ENCODE measurements at regions not wholly inside any gene's neighbourhood (a gene's known extent, or its start where the extent isn't known, plus 50 kb on each side); places are given as distances from the start of the nearest gene placed in this dataset.
"Not testable (repeated sequence)": the region's sequence is repeated elsewhere in the genome, so short reads cannot be mapped to it uniquely, and the experiment has no call there.

DNA sequence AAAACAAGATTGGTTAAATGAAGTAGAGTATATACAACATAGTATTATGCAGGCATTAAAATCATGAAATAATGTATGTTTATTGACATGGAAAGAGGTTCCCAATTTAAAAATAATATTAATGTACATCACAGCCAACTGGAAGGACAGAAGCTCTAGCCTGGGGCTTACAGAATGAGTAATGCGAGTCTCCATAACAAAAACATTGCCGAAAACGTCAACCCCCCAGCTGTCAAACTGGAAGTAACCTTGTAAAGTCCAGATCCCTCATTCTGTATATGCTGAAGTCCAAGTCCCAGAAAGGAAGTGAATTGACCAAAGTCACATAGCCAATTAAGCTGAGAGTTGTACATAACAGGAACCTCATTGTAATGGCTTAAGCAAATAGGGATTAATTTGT lies 128.7 kb upstream of the ECI2 start:
- Histone ChIP-seq H3K36me3 (ENCODE audit: control insufficient read depth, insufficient read depth, low read length) (no peaks in the 10 kb centered on the region), H3K4me1 (ENCODE audit: control insufficient read depth, insufficient read depth, low read length) (no peaks in the 10 kb centered on the region), H3K27me3 (ENCODE audit: control insufficient read depth, insufficient read depth, low read length) (no peaks in the 10 kb centered on the region), H3K27ac (ENCODE audit: low read depth, low read length) (no peak overlapping the region), H3K4me3 (ENCODE audit: low read depth, low read length) (no peak overlapping the region), H3K9me3 (ENCODE audit: control insufficient read depth, insufficient read depth, low read depth, low read length) (no peaks in the 10 kb centered on the region), H3K9ac (ENCODE audit: low read length) (no peak overlapping the region)

DNA sequence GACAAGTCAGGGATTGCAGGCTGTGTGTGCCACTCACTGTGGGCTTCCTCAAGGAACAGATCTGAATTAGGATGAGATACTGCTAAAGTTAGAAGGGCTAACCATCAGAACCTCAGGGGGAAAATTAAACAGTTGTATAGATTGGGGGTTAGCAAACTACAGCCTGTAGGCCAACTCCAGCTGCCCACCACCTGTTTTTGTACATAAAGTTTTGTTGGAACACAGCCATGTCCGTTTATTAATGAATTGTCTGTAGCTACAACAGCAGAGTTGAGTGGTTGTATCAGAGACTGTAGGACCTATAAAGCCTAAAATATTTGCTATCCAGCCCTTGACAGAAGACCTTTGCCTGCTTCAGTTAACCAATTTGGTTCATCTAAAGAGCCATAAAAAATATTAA lies 127.2 kb upstream of the ECI2 start:
- Histone ChIP-seq H3K36me3 (ENCODE audit: control insufficient read depth, insufficient read depth, low read length) (no peaks in the 10 kb centered on the region), H3K9me3 (ENCODE audit: control insufficient read depth, insufficient read depth, low read depth, low read length) (no peaks in the 10 kb centered on the region), H3K4me1 (ENCODE audit: control insufficient read depth, insufficient read depth, low read length) (no peaks in the 10 kb centered on the region), H3K4me3 (ENCODE audit: low read depth, low read length) (no peak overlapping the region), H3K27me3 (ENCODE audit: control insufficient read depth, insufficient read depth, low read length) (no peaks in the 10 kb centered on the region), H3K27ac (ENCODE audit: low read depth, low read length) (no peak overlapping the region), H3K9ac (ENCODE audit: low read length) (no peak overlapping the region)

DNA sequence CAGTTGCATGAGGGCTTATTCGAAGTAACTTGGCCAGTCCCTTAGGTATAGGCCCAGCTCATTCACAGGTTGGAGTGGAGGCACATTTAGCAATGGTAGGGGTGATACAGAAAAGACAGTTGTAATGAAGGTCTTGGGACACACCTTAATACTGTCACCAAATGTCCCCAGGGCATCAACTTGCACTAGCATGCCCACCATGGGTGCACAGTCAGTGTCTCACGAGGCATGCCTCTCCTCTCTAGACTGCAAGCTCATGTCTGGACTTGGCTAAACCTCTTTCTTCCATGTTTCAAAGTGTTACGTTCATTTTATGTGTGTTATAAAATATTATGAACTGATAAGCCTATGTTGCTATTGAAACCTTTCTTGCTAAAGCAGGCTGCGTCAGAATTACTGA lies 124.0 kb upstream of the ECI2 start:
- Histone ChIP-seq H3K9ac (ENCODE audit: low read length) (no peak overlapping the region), H3K4me3 (ENCODE audit: low read depth, low read length) (no peak overlapping the region), H3K4me1 (ENCODE audit: control insufficient read depth, insufficient read depth, low read length) (no peaks in the 10 kb centered on the region), H3K9me3 (ENCODE audit: control insufficient read depth, insufficient read depth, low read depth, low read length) (no peaks in the 10 kb centered on the region), H3K27me3 (ENCODE audit: control insufficient read depth, insufficient read depth, low read length) (no peaks in the 10 kb centered on the region), H3K27ac (ENCODE audit: low read depth, low read length) (no peak overlapping the region), H3K36me3 (ENCODE audit: control insufficient read depth, insufficient read depth, low read length) (no peaks in the 10 kb centered on the region)

DNA sequence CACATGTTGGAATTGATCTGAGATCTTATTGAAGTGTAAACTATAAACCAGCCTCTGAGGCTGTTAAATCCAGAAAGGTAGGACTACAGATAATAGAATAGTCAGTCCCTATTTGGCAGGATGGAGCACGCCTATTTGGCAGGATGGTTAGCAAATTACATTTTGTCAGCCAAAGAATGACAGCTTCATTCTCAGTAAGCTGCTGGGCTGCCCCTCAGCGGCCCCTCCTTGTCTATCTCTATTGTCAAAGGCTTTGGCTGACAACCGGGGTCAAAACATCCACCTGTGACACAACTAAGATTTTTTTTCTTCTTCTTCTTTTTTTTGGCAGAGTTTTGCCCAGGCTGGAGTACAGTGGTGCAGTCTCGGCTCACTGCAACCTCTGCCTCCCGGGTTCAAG lies 123.4 kb upstream of the ECI2 start:
- no peaks in the 10 kb centered on the region for H3K27me3 ChIP-seq (ENCODE audit: control insufficient read depth, insufficient read depth, low read length)

DNA sequence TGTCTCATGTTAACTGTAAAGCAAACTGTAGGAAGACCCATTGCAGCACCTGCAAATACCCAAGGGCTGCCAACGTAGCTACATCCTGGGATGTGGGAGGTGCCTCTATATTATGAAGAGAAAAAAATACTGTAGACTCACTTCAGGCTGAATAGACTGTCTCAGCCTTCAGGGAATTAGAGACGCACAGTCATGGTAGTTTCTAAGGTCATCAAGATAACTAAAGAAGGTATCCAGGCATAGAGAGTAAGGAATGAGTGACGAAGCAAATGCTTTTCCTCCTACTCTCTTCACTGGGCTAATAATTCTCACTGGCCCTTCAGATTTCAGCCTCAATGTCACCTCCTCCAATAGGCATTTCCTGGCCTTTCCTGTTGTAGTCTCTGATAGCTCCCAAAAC lies 121.6 kb upstream of the ECI2 start:
- no peak overlapping the region for H3K4me3 ChIP-seq (ENCODE audit: low read depth, low read length)
- H3K9ac ChIP-seq (ENCODE audit: low read length), result no peak overlapping the region
- no peak overlapping the region for H3K27ac ChIP-seq (ENCODE audit: low read depth, low read length)
- H3K4me1 ChIP-seq (ENCODE audit: control insufficient read depth, insufficient read depth, low read length), result no peaks in the 10 kb centered on the region
- no peaks in the 10 kb centered on the region for H3K27me3 ChIP-seq (ENCODE audit: control insufficient read depth, insufficient read depth, low read length)
- no peaks in the 10 kb centered on the region for H3K36me3 ChIP-seq (ENCODE audit: control insufficient read depth, insufficient read depth, low read length)
- no peaks in the 10 kb centered on the region for H3K9me3 ChIP-seq (ENCODE audit: control insufficient read depth, insufficient read depth, low read depth, low read length)

More for the DNA sequence above, 123.4 kb upstream of the ECI2 start:
- Histone ChIP-seq H3K4me1 (ENCODE audit: control insufficient read depth, insufficient read depth, low read length) (no peaks in the 10 kb centered on the region), H3K4me3 (ENCODE audit: low read depth, low read length) (no peak overlapping the region), H3K27ac (ENCODE audit: low read depth, low read length) (no peak overlapping the region), H3K36me3 (ENCODE audit: control insufficient read depth, insufficient read depth, low read length) (no peaks in the 10 kb centered on the region), H3K9me3 (ENCODE audit: control insufficient read depth, insufficient read depth, low read depth, low read length) (no peaks in the 10 kb centered on the region), H3K9ac (ENCODE audit: low read length) (no peak overlapping the region)

DNA sequence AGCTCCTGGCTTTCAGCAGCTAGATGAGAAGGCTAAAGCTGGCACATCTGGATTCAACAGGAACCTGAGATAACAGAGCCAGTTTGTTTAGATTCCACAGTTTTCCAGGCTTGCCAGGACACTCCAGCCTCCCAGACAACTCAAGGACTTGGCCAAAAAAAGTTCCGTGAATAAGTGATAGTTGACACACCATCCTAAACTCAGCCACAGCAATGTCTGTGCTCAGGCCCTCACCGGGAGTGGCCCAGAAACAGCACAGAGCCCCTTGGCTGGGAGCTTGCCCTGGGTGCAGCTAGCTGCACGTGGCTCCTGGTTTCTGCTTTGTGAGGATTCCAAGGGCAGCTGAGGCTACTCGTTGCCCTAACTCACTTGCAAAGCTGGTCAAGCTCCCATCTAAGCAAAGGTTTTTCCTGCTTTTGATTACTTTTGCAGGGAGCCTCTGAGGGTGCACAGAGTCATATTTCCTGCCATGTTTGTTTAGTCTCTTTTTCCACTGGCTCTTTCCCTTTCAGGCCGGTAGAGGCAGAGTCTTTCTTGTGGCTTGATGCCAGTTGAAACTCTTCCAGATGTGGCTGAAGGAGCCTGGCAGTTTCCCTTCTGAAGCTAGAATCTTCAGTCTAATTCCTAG lies 118.3 kb upstream of the ECI2 start:
- no peaks in the 10 kb centered on the region for H3K4me1 ChIP-seq (ENCODE audit: control insufficient read depth, insufficient read depth, low read length)
- no peaks in the 10 kb centered on the region for H3K9me3 ChIP-seq (ENCODE audit: control insufficient read depth, insufficient read depth, low read depth, low read length)
- H3K9ac ChIP-seq (ENCODE audit: low read length), result no peak overlapping the region

DNA sequence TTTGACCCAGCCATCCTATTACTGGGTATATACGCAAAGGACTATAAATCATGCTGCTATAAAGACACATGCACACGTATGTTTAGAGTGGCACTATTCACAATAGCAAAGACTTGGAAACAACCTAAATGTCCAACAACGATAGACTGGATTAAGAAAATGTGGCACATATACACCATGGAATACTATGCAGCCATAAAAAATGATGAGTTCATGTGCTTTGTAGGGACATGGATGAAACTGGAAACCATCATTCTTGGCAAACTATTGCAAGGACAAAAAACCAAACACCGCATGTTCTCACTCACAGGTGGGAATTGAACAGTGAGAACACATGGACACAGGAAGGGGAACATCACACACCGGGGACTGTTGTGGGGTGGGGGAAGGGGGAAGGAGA lies 117.1 kb upstream of the ECI2 start:
- not testable (repeated sequence) for H3K36me3 ChIP-seq (ENCODE audit: control insufficient read depth, insufficient read depth, low read length); H3K27ac ChIP-seq (ENCODE audit: low read depth, low read length); H3K27me3 ChIP-seq (ENCODE audit: control insufficient read depth, insufficient read depth, low read length); H3K9ac ChIP-seq (ENCODE audit: low read length); H3K9me3 ChIP-seq (ENCODE audit: control insufficient read depth, insufficient read depth, low read depth, low read length); H3K4me1 ChIP-seq (ENCODE audit: control insufficient read depth, insufficient read depth, low read length); H3K4me3 ChIP-seq (ENCODE audit: low read depth, low read length)

More for the DNA sequence above, 118.3 kb upstream of the ECI2 start:
- Histone ChIP-seq H3K27ac (ENCODE audit: low read depth, low read length) (no peak overlapping the region), H3K27me3 (ENCODE audit: control insufficient read depth, insufficient read depth, low read length) (no peaks in the 10 kb centered on the region), H3K4me3 (ENCODE audit: low read depth, low read length) (no peak overlapping the region), H3K36me3 (ENCODE audit: control insufficient read depth, insufficient read depth, low read length) (no peaks in the 10 kb centered on the region)

DNA sequence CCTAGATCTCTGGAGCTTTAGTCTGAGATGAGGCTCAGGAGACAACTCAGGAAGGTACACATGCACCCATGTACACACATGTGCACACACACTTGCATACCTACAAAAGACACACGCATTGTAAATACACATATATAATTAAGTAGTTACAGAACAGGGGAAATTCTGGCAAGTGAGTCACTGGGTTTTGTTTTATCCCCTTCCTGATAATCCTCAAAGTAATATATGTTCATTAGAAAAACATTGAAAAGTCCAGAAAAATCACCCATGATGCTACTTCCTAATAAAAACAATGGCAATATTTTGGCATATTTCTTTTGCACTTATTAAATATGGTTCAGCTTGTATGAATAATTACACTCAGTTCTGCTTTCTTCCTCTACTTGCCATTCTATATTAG lies 115.3 kb upstream of the ECI2 start:
- no peak overlapping the region for H3K9ac ChIP-seq (ENCODE audit: low read length)
- no peaks in the 10 kb centered on the region for H3K27me3 ChIP-seq (ENCODE audit: control insufficient read depth, insufficient read depth, low read length)
- H3K4me1 ChIP-seq (ENCODE audit: control insufficient read depth, insufficient read depth, low read length), result no peaks in the 10 kb centered on the region
- no peaks in the 10 kb centered on the region for H3K9me3 ChIP-seq (ENCODE audit: control insufficient read depth, insufficient read depth, low read depth, low read length)
- H3K4me3 ChIP-seq (ENCODE audit: low read depth, low read length), result no peak overlapping the region
- no peaks in the 10 kb centered on the region for H3K36me3 ChIP-seq (ENCODE audit: control insufficient read depth, insufficient read depth, low read length)
- no peak overlapping the region for H3K27ac ChIP-seq (ENCODE audit: low read depth, low read length)

DNA sequence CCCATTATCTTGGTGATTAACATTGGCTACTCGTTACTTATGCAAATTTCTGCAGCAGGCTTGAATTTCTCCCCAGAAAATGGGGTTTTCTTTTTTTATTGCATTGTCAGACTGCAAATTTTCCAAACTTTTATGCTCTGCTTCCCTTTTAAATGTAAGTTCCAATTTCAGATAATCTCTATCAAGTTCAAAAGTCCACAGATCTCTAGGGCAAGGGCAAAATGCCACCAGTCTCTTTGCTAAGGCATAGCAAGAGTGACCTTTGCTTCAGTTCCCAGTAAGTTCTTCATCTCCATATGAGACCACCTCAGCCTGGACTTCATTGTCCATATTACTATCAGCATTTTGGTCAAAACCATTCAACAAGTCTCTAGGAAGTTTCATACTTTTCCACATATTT lies 108.5 kb upstream of the ECI2 start:
- not testable (repeated sequence) for H3K27ac ChIP-seq (ENCODE audit: low read depth, low read length); H3K27me3 ChIP-seq (ENCODE audit: control insufficient read depth, insufficient read depth, low read length); H3K4me1 ChIP-seq (ENCODE audit: control insufficient read depth, insufficient read depth, low read length); H3K4me3 ChIP-seq (ENCODE audit: low read depth, low read length); H3K36me3 ChIP-seq (ENCODE audit: control insufficient read depth, insufficient read depth, low read length); H3K9ac ChIP-seq (ENCODE audit: low read length)
- H3K9me3 ChIP-seq (ENCODE audit: control insufficient read depth, insufficient read depth, low read depth, low read length), result peaks cover 14% of the 10 kb centered on the region

DNA sequence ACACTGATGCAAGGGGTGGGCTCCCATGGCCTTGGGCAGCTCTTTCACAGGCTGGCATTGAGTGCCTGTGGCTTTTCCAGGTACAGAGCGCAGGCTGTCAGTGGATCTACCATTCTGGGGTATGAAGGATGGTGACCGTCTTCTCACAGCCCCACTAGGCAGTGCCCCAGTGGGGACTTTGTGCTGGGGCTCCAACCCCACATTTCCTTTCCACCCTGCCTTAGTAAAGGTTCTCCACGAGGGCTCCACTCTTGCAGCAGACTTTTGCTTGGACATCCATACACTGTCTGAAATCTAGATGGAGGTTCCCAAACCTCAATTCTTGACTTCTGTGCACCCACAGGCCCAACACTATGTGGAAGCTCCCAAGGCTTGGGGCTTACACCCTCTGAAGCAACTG lies 107.9 kb upstream of the ECI2 start:
- Histone ChIP-seq H3K36me3 (ENCODE audit: control insufficient read depth, insufficient read depth, low read length) (no peaks in the 10 kb centered on the region), H3K27ac (ENCODE audit: low read depth, low read length) (no peak overlapping the region), H3K27me3 (ENCODE audit: control insufficient read depth, insufficient read depth, low read length) (no peaks in the 10 kb centered on the region), H3K9me3 (ENCODE audit: control insufficient read depth, insufficient read depth, low read depth, low read length) (peaks cover 14% of the 10 kb centered on the region), H3K4me3 (ENCODE audit: low read depth, low read length) (no peak overlapping the region), H3K9ac (ENCODE audit: low read length) (no peak overlapping the region), H3K4me1 (ENCODE audit: control insufficient read depth, insufficient read depth, low read length) (no peaks in the 10 kb centered on the region)

DNA sequence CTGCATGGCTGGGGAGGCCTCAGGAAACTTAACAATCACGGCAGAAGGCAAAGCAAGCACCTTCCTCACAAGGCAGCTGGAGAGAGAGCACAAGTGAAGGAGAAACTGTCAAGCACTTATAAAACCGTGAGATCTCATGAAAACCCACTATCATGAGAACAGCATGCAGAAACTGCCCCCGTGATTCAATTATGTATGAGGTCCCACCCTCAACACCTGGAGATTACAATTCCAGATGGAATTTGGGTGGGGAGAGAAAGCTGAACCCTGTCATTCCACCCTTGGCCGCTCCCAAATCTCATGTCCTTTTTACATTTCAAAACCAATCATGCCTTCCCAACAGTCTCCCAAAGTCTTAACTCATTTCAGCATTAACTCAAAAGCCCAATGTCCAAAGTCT lies 107.2 kb upstream of the ECI2 start:
- H3K36me3 ChIP-seq (ENCODE audit: control insufficient read depth, insufficient read depth, low read length), result no peaks in the 10 kb centered on the region
- H3K4me1 ChIP-seq (ENCODE audit: control insufficient read depth, insufficient read depth, low read length), result no peaks in the 10 kb centered on the region
- no peak overlapping the region for H3K9ac ChIP-seq (ENCODE audit: low read length)
- H3K27ac ChIP-seq (ENCODE audit: low read depth, low read length), result no peak overlapping the region
- peaks cover 14% of the 10 kb centered on the region for H3K9me3 ChIP-seq (ENCODE audit: control insufficient read depth, insufficient read depth, low read depth, low read length)
- no peaks in the 10 kb centered on the region for H3K27me3 ChIP-seq (ENCODE audit: control insufficient read depth, insufficient read depth, low read length)
- H3K4me3 ChIP-seq (ENCODE audit: low read depth, low read length), result no peak overlapping the region

DNA sequence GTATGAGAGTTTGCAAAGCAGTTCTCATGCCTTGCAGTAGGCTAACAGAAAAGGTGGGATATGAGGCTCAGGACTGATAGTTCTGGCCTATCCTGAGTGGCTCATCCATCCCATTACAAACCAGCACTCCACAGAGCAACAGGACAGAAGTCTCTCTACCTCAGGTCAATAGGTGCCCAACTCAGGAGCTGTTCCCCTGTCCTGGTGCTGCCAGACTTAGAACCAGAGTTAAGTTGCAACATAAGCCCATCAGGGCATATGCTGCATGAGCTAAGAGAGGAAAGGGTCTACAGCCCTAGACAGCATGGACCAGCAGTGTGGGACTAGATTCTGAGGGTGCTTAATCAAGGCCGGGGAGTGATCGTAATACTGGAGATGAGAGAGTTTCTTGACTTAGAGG lies 104.8 kb upstream of the ECI2 start:
- Histone ChIP-seq H3K9me3 (ENCODE audit: control insufficient read depth, insufficient read depth, low read depth, low read length) (peaks cover 14% of the 10 kb centered on the region), H3K27me3 (ENCODE audit: control insufficient read depth, insufficient read depth, low read length) (no peaks in the 10 kb centered on the region), H3K36me3 (ENCODE audit: control insufficient read depth, insufficient read depth, low read length) (no peaks in the 10 kb centered on the region), H3K4me3 (ENCODE audit: low read depth, low read length) (no peak overlapping the region), H3K4me1 (ENCODE audit: control insufficient read depth, insufficient read depth, low read length) (no peaks in the 10 kb centered on the region), H3K9ac (ENCODE audit: low read length) (no peak overlapping the region), H3K27ac (ENCODE audit: low read depth, low read length) (no peak overlapping the region)

Measured in HUES6 (cell line).